Right atrium auricular region (tissue), 2 donors: ENCODE measurements at regions not wholly inside any gene's neighbourhood (a gene's known extent, or its start where the extent isn't known, plus 50 kb on each side); places are given as distances from the start of the nearest gene placed in this dataset.
A peak's percentile ranks its signal among the peaks of the same experiment; 100 is the strongest.

Experiments used
- DNase-seq: peaks from one replicate; pipeline ENCODE4 v3.0.0-alpha.2; 2019; ENCODE audit warnings: low spot score
- H3K27ac ChIP-seq, 2 donors: fragments of 200-600 bp; sonication (generic); 1 replicate in 1 of 2; 2 replicates in 1 of 2; pipeline ENCODE4 v1.5.1; 2016 to 2019
- H3K27me3 ChIP-seq, 2 donors: fragments of 200-600 bp; sonication (generic); one replicate each; pipeline versions ENCODE4 v1.5.1 to v1.6.0; 2017 to 2019
- H3K36me3 ChIP-seq: fragments of 200-600 bp; sonication (generic); one replicate; pipeline ENCODE4 v1.5.1; 2016
- H3K4me1 ChIP-seq, 2 donors: fragments of 200-600 bp; sonication (generic); one replicate each; pipeline versions ENCODE4 v1.5.1 to v1.6.0; 2017 to 2019
- H3K4me3 ChIP-seq, 2 donors: fragments of 200-600 bp; sonication (generic); 1 replicate in 1 of 2; 2 replicates in 1 of 2; pipeline ENCODE4 v1.5.1; 2017 to 2019; ENCODE audit warnings: mild to moderate bottlenecking in 1 of 2, moderate library complexity in 1 of 2
- H3K9me3 ChIP-seq, 2 donors: fragments of 200-600 bp; sonication (generic); one replicate each; pipeline ENCODE4 v1.5.1; 2019
- TF ChIP-seq, protein P1 (sequence below), 2 donors: fragments of 200-600 bp; sonication (generic); IDR thresholded peaks; one replicate each; pipeline ENCODE4 v1.5.1; 2019; ENCODE audit warnings: antibody characterized with exemption in 2 of 2

DNA sequence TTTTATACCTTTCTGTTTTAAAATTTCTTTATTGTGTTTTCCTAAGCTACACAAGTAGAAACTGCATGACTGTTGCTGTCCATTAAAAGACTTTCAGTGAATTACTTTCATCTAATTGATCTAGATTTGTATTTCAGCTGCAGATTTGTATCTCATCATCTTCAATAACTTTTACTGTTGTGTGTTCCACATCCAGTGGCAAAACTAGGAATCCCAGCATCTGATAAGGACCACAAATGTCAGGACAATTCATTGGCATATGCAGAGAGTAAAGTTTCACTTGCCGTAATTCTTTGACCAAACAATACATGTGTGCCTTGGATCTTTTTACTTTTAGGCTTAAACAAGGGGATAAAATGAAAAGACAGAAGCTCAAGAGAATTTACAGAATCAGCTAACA is 112.6 kb downstream of the FBXO8 start:
- TF ChIP-seq, protein P1, sequence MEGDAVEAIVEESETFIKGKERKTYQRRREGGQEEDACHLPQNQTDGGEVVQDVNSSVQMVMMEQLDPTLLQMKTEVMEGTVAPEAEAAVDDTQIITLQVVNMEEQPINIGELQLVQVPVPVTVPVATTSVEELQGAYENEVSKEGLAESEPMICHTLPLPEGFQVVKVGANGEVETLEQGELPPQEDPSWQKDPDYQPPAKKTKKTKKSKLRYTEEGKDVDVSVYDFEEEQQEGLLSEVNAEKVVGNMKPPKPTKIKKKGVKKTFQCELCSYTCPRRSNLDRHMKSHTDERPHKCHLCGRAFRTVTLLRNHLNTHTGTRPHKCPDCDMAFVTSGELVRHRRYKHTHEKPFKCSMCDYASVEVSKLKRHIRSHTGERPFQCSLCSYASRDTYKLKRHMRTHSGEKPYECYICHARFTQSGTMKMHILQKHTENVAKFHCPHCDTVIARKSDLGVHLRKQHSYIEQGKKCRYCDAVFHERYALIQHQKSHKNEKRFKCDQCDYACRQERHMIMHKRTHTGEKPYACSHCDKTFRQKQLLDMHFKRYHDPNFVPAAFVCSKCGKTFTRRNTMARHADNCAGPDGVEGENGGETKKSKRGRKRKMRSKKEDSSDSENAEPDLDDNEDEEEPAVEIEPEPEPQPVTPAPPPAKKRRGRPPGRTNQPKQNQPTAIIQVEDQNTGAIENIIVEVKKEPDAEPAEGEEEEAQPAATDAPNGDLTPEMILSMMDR (IDR thresholded peaks at IDR 0.05) = no peak
- H3K36me3 ChIP-seq = no peaks in the 10 kb centered on the region
- no peaks in the 10 kb centered on the region for H3K9me3 ChIP-seq
- H3K27me3 ChIP-seq = no peaks in the 10 kb centered on the region
- no peaks in the 10 kb centered on the region for H3K4me1 ChIP-seq
- no peak for DNase-seq
- H3K27ac ChIP-seq = no peak overlapping the region
- H3K4me3 ChIP-seq = no peak overlapping the region

DNA sequence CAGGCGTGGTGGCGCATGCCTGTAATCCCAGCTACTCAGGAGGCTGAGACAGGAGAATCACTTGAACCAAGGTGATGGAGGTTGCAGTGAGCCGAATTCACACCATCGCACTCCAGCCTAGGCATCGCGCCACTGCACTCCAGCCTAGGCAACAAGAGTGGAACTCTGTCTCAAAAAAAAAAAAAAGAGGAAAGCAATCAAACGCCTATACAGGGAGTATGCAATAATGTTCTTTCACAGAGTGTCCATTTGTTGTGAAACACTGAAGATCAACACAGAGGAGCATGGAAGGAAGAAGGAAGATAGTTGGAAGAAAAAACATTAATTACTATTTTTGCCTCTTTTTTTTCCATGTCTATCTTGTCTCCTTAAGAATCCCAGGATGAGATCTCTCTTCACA is 113.4 kb downstream of the FBXO8 start:
- Histone ChIP-seq H3K4me1 (no peaks in the 10 kb centered on the region), H3K27ac (no peak overlapping the region), H3K27me3 (no peaks in the 10 kb centered on the region), H3K9me3 (no peaks in the 10 kb centered on the region), H3K4me3 (no peak overlapping the region), H3K36me3 (no peaks in the 10 kb centered on the region)
- TF ChIP-seq, protein P1 (IDR thresholded peaks at IDR 0.05) = no peak
- DNase-seq = no peak

DNA sequence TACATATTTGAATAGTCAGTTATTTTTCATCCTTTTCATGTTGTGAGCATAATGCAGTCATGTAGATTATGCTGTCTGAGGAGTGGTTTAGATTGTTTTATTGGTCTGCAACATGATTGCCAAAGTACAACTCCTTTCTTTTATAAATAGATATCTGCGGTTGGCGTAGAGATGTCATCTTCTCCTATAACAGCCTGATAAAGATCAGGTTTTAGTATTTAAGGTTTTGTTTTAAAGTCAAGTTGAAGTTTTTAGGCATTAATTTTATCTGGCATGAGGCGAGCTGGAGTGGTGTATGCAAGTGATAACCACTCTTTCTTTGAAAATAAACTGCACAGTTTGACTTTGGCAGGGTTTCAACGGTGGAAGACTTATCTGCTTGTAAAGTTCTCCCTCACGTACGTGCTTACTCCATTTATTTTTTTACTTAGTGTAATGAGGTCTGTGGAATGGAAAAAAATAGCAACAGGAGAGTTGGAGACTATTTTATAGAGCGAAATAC is 126.3 kb downstream of the FBXO8 start:
- Histone ChIP-seq H3K4me3 (no peak overlapping the region), H3K27ac (peak overlapping the region in 1 of 2 donors; percentile 76), H3K4me1 (peaks cover 0 to 7% of the 10 kb centered on the region in 2 donors), H3K36me3 (no peaks in the 10 kb centered on the region), H3K27me3 (no peaks in the 10 kb centered on the region), H3K9me3 (no peaks in the 10 kb centered on the region)
- TF ChIP-seq, protein P1 (IDR thresholded peaks at IDR 0.05) = no peak
- no peak for DNase-seq

DNA sequence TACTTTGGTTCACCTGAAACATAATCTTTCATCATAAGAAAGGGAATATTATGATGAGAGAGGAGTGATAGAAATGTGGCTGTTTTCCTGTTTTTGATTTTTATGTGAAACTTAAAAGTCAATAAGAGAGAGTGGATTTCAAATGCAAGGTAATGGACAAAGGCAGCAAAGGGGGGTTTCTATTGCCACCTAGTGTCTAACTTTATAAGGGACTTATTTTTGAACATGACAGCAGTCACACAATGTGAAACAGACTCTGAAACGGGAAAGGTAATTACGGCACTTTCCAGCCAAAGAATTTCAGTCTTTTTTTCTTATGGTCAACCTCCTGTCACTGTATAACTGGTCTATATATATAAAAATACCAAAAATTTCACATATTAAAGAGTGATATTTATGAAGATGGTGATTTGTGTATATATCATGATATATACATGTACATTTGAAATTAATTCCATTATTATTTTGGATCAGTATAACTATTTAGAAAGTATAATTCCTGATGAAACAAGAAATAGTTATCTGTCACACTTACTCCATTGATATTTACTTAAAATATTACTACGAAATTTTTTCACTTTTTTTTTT is 127.1 kb downstream of the FBXO8 start:
- TF ChIP-seq, protein P1 (IDR thresholded peaks at IDR 0.05) = peak; percentile 56 to 75
- Histone ChIP-seq H3K9me3 (no peaks in the 10 kb centered on the region), H3K27me3 (no peaks in the 10 kb centered on the region), H3K36me3 (no peaks in the 10 kb centered on the region), H3K4me3 (no peak overlapping the region), H3K4me1 (peaks cover 0 to 7% of the 10 kb centered on the region in 2 donors), H3K27ac (peak overlapping the region; percentile 47 to 76)
- DNase-seq = no peak

DNA sequence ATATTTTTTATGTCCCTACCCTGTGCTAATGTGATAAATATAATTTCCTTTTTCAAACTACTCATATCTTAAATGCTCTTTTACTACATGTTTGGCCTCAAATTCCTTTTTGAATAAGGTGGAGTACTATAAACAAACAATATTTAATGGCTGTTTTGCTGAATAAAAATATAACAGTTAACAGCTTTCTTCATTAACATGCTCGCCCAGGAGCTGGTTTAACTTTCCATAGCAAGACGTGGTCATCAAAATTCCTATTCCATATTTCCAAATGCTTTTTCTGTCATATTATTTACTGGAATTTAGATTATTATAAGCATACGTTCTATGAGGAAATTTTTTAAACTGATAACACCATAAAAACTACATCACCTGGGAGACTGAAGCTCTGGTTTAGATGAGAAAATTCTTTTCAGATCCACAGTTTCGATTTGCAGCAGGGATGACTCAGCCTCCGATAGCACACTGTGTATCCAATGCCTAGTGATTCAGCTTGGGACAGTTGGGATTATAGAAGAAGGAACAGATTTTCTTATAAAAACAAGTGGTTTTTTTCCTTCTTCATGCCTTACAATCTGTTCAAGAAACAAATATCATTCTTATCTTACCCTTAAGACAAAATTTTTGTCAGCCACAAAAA is 129.1 kb downstream of the FBXO8 start:
- TF ChIP-seq, protein P1 (IDR thresholded peaks at IDR 0.05) = no peak
- no peaks in the 10 kb centered on the region for H3K27me3 ChIP-seq
- H3K27ac ChIP-seq = peak overlapping the region; percentile 47 to 76
- no peak for DNase-seq
- no peaks in the 10 kb centered on the region for H3K9me3 ChIP-seq
- peak overlapping the region; percentile 25 to 37 for H3K4me3 ChIP-seq
- peaks cover 0 to 7% of the 10 kb centered on the region in 2 donors for H3K4me1 ChIP-seq
- no peaks in the 10 kb centered on the region for H3K36me3 ChIP-seq
